GM18867 (cell line): ENCODE measurements at regions not wholly inside any gene's neighbourhood (a gene's known extent, or its start where the extent isn't known, plus 50 kb on each side); places are given as distances from the start of the nearest gene placed in this dataset.
"Not testable (repeated sequence)": the region's sequence is repeated elsewhere in the genome, so short reads cannot be mapped to it uniquely, and the experiment has no call there.

Experiments used
- ATAC-seq: cut with Tn5 transposase; IDR thresholded peaks from one replicate; pipeline ENCODE4 v1.9.1; 2021; ENCODE audit warnings: mild to moderate bottlenecking, moderate library complexity; ENCODE audit not compliant: unreplicated experiment

GRCh38 chr3:103829723-103830326, 1395.0 kb downstream of the ZPLD1 start:
- ATAC-seq, result no peak

GRCh38 chr3:103847081-103848062, 1412.6 kb downstream of the ZPLD1 start:
- ATAC-seq, result no peak

GRCh38 chr3:103851793-103852192, 1417.0 kb downstream of the ZPLD1 start:
- no peak for ATAC-seq

GRCh38 chr3:103862415-103862814, 1427.6 kb downstream of the ZPLD1 start:
- no peak for ATAC-seq

GRCh38 chr3:103863381-103863780, 1428.6 kb downstream of the ZPLD1 start:
- no peak for ATAC-seq

- ATAC-seq, result no peak
These were observed 1431.3 kb downstream of the ZPLD1 start for GRCh38 chr3:103866113-103866512.

GRCh38 chr3:103873021-103873420, 1438.2 kb downstream of the ZPLD1 start:
- ATAC-seq, result no peak

GRCh38 chr3:103873897-103874545, 1439.2 kb downstream of the ZPLD1 start:
- no peak for ATAC-seq

- not testable (repeated sequence) for ATAC-seq
These were observed 1447.0 kb downstream of the ZPLD1 start for GRCh38 chr3:103881809-103882208.

- ATAC-seq, result no peak
These were observed 1454.9 kb downstream of the ZPLD1 start for GRCh38 chr3:103889675-103890074.

GRCh38 chr3:103894162-103894822, 1459.5 kb downstream of the ZPLD1 start:
- ATAC-seq, result no peak

- ATAC-seq, result no peak
These were observed 1464.5 kb downstream of the ZPLD1 start for GRCh38 chr3:103899328-103899727.

GRCh38 chr3:103904991-103905390, 1461.7 kb upstream of the ALCAM start:
- ATAC-seq, result no peak

GRCh38 chr3:103906304-103906703, 1460.4 kb upstream of the ALCAM start:
- ATAC-seq, result no peak

- ATAC-seq, result no peak
These were observed 1459.9 kb upstream of the ALCAM start for GRCh38 chr3:103906808-103907207.

GRCh38 chr3:103907567-103907966, 1459.1 kb upstream of the ALCAM start:
- no peak for ATAC-seq

GRCh38 chr3:103909395-103909794, 1457.3 kb upstream of the ALCAM start:
- no peak for ATAC-seq

GRCh38 chr3:103918336-103918735, 1448.4 kb upstream of the ALCAM start:
- ATAC-seq, result no peak

GRCh38 chr3:103919327-103919726, 1447.4 kb upstream of the ALCAM start:
- no peak for ATAC-seq

GRCh38 chr3:103923907-103924306, 1442.8 kb upstream of the ALCAM start:
- ATAC-seq, result no peak

GRCh38 chr3:103924544-103924943, 1442.2 kb upstream of the ALCAM start:
- no peak for ATAC-seq
